Activated T-helper 1 cell treated with Interleukin-2 at 50 U/mL for 16 hours (primary cell): ENCODE measurements at regions not wholly inside any gene's neighbourhood (a gene's known extent, or its start where the extent isn't known, plus 50 kb on each side); places are given as distances from the start of the nearest gene placed in this dataset.
"Not testable (repeated sequence)": the region's sequence is repeated elsewhere in the genome, so short reads cannot be mapped to it uniquely, and the experiment has no call there.

Experiments used
- DNase-seq: peaks from one replicate; pipeline ENCODE4 v3.0.0-alpha.2; 2020; ENCODE audit warnings: low read depth

- DNase-seq = no peak
Observed at GRCh38 chr5:67878933-67879332, 336.6 kb upstream of the PIK3R1 start.

- no peak for DNase-seq
Observed at GRCh38 chr5:67876371-67876770, 339.2 kb upstream of the PIK3R1 start.

DNA sequence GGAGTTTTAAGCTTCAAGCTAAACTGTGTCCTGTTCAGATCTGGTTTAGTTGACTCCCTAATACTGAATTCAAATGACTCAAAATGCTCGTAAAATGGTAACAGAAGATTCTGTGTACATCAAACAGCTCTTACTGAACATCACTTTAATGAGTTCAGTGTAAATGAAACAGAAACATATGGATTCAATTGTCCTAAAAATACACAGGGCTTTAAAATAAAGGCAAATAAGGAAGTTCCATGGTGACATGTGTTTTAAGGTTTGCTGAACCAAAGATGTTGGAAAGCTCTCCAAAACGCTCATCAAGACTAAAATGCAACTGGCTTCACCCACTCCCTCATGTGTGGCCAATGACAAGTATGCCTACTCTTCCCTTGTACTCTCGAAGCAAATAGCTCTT, 340.0 kb upstream of the PIK3R1 start:
- no peak for DNase-seq

- no peak for DNase-seq
Observed at GRCh38 chr5:67873935-67874334, 341.6 kb upstream of the PIK3R1 start.

DNA sequence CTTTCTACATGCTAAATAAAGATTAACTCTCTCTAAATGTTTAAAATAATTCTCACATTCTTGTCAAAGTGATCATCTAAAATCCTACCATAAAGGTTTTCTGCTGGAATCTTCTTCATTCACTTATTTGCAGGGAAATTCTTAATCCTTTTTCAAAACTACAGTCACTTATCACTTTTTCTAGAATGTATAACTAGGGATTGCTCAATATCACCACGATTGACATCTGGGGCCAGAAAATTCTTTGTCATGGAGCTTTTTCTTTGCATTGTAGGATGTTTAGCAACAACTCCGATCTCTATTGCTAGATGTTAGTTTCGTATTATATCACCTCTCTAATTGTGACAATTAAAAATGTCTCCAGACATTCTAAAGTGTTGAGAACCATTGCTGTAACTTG, 344.9 kb upstream of the PIK3R1 start:
- DNase-seq = no peak

DNA sequence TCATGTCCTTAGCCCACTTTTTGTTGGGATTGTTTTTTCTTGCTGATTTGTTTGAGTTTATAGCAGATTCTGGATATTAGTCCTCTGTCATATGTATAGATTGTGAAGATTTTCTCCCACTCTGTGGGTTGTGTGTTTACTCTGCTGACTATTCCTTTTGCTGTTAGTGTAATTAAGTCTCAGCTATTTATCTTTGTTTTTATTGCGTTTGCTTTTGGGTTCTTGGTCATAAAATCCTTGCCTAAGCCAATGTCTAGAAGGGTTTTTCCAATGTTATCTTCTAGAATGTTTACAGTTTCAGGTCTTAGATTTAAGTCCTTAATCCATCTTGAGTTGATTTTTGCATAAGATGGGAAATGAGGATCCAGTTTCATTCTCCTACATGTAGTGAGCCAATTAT, 351.2 kb upstream of the PIK3R1 start:
- DNase-seq = not testable (repeated sequence)

DNA sequence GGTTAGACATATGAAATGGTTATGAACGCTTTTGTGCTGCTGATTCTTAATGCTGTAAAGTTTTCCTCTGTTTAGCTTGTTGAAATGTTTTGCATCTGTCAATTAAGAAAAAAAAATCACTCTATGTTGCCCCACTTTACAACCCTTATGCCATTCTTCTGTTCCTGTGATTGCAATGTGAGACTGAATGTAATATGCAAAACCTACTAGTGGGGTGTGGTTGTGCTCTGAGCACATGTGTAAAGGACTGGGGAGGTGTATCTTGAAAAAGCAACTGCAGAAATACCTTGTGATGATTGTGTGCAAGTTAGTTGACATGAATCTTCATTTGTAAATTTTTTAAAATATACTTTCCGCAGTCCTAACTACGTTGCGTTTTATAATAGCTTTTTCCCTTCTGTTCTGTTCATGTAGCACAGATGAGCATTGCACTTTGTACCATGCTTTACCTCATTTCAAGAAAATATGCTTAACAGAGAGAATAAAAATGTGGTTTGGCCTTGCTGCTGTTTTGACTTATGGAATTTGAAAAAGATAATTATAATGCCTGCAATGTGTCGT, 357.0 kb upstream of the PIK3R1 start:
- DNase-seq = no peak

DNA sequence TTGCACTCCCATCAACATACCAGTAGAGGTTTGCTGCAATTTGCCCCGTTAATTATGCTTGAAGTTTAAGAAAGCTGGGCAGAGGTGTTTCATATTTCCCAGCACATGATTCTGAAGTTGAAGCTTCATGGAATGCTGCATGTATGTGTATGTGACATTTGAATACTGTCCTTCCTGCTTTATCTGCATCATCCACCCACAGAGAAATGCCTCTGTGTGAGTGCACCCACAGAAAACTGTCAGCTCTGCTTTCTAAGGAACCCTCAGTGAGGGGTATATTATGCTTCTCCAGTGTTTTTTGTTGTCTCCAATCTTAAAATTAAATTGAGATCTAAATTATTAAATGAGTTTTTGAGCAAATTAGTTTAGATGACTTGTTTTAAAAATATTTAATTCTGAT, 358.1 kb upstream of the PIK3R1 start:
- DNase-seq = no peak

- no peak for DNase-seq
Observed at GRCh38 chr5:67855523-67855922, 360.0 kb upstream of the PIK3R1 start.

DNA sequence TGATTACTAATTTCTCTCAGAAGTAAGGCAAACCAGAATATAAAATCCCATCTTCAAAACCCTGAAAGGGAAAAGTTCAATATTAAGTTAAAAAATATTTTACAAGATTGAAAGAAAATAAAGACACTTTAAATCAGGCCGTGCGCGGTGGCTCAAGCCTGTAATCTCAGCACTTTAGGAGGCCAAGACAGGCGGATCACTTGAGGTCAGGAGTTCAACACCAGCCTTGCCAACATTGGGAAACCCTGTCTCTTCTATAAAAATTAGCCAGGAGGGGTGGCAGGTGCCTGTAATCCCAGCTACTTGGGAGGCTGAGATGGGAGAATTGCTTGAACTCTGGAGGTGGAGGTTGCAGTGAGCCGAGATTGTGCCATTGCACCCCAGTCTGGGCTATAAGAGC, 364.6 kb upstream of the PIK3R1 start:
- DNase-seq = not testable (repeated sequence)

- no peak for DNase-seq
Observed at GRCh38 chr5:67844924-67845323, 370.6 kb upstream of the PIK3R1 start.

DNA sequence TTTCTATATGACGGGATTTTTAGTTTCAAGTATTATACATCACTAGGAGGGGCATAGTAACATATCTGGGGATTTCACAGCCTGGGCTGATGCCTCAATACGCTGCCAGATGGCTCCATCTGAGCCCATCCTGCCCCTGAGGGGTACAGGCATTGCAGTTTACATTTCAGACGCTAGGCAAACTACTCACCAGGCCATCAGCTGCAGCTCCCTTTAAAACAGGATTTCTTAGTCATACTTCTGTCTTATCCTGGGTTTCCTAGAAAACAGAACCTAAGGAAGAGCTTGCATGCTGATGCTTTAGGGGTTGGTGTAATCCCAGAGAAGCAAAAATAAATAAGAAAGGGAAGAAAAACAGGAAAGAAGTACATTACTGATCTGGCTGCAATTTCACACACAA, 372.8 kb upstream of the PIK3R1 start:
- DNase-seq = no peak

DNA sequence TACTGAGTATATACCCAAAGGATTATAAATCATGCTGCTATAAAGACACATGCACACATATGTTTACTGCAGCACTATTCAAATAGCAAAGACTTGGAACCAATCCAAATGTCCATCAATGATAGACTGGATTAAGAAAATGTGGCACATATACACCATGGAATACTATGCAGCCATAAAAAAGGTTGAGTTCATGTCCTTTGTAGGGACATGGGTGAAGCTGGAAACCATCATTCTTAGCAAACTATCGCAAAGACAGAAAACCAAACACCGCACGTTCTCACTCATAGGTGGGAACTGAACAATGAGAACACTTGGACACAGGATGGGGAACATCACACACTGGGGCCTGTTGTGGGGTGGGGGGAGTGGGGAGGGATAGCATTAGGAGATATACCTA, 378.3 kb upstream of the PIK3R1 start:
- not testable (repeated sequence) for DNase-seq

- DNase-seq = not testable (repeated sequence)
Observed at GRCh38 chr5:67836496-67836895, 379.1 kb upstream of the PIK3R1 start.

DNA sequence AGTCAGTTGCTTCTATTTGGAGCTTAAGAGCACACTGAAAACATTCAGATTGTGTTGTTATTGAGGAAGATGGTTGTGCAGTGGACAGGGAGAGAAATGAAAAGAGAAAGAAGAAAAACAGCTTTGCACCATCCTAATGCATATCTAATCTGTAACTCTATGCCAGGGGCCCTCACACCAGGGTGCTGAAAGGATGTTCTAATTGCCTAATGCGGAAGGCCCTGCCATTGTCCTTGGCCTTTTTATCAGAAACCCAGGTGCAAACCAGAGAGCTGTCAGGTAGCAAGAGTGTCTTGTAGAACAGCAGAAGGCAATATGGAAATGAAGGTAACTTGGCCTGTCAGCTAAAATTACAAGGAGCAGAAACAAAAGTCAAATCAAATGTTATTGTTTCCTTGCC, 384.5 kb upstream of the PIK3R1 start:
- DNase-seq = no peak

- DNase-seq = no peak
Observed at GRCh38 chr5:67827541-67827940, 388.0 kb upstream of the PIK3R1 start.

DNA sequence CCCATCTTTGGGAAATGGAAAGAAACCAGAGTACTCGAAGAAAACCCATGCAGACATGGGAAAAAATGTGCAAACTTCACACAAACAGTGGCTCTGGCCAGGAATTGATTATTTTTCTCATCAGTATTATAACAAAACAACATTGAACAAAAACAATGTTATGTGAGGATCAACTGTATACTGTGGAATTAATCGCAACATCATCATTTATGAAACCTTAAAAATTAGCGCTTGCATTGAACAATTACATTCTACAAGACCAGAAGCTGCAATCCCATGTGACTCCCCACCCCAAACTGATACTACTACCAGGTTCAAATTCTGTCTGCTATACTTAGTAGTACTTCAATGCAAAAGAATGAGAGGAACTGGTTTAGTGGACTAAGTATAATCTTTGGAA, 390.7 kb upstream of the PIK3R1 start:
- DNase-seq = no peak

DNA sequence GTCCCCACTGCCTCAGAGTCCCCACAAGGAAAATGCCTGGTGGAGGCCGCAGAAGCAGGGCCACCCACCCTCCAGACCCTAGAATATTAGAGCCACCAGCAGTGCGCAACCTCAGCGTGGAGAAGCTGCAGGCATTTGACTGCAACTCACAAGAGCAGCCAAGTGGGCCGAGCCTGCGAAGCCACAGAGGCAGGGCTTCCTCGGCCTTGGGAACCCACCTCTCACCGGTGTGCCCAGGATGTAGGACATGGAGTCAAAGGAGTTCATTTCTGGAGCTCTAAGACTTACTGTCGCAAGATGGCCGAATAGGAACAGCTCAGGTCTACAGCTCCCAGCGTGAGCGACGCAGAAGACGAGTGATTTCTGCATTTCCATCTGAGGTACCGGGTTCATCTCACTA, 397.9 kb upstream of the PIK3R1 start:
- no peak for DNase-seq

GRCh38 chr5:67816456-67816855, 399.1 kb upstream of the PIK3R1 start:
- no peak for DNase-seq

DNA sequence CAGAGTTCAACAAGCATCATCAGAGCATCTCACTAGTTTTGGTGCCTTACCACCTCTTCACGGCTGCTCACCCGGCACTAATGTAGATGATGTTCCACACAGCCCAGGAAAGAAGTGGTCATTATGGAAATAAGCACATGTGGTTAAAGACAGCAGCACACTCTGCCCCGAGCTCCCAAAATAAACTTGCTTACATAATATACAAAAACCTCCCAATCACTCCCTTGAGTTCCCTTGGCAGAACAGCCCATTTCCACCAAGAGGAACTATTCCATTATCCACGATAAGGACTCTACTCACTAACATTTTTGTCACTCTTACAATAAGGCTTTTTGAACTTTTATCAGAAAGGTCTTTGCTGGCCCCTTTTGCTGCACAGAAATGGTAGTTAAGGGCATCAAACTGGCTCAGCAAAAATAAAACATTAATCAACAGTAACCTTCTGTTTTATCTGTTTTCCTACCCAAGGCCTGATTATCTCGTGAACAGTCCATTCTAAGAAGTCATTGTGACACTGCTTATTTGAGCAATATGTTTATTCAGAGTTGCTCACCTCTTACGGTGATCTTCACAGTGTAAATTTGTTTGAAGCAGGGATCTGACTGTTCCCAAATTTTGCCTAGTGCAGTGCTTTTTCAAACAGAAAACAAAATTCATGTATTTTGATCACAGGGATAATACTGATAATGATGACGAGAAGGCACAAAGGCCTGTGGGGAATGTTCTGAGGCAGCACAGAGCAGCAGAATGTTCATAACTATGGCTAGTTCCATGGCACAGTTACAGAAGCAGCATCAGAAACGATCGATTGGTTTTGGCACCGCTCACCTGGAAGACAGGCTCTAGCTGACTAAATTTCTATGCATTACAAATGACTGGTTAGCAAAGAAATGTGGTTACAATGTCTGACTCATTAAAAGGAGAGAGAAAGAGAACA, 399.8 kb upstream of the PIK3R1 start:
- no peak for DNase-seq

GRCh38 chr5:67814569-67815311, 400.8 kb upstream of the PIK3R1 start:
- no peak for DNase-seq

DNA sequence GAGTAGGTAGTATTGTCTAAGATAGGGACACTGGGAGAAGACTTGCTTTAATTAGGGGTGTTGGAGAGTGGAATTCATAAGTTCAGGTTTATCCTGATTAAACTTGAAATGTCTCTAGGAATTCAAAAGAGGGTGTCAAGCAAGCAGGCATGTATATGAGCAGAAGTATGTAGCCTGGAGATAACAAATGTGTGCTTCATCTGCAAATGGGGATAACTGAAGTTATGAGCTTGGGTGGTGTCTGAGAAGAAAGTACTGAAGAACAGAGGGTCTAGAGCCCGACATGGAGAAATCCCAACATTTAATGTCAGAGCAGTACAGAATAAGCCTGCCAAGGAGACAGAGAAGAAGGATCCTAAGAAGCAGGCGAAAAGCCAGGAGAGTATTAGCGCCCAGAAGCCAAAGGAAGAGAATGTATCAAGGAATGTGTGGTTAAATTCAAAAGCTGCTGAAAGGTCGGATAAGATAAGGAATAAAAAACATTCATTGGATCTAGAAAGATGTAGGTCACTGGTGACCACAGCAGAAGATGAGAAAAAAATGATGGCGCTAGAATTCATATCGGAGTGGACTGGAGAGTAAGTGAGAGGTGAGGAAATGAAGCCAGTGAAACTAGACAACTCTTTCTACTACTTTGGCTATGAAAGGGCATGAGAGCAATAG, 401.5 kb upstream of the PIK3R1 start:
- DNase-seq = no peak
